ENCODE measurements at regions not wholly inside any gene's neighbourhood (a gene's known extent, or its start where the extent isn't known, plus 50 kb on each side); places are given as distances from the start of the nearest gene placed in this dataset.

- no peak overlapping the region for H3K4me3 Mint-ChIP-seq
- ATAC-seq, result no peak
- no peak for DNase-seq
- peaks cover 34% of the 10 kb centered on the region for H3K27me3 Mint-ChIP-seq
- CTCF ChIA-PET, result interaction anchor here (1.1 kb wide), 1 partner anchor 13 kb away, joined by 3 read pairs; no protein-coding TSS in a partner anchor
- H3K9me3 Mint-ChIP-seq (ENCODE audit: low read depth), result peaks cover under 1% of the 10 kb centered on the region
- H3K4me1 Mint-ChIP-seq, result peaks cover 8% of the 10 kb centered on the region
- no peaks in the 10 kb centered on the region for H3K36me3 Mint-ChIP-seq
- no peak overlapping the region for H3K27ac Mint-ChIP-seq
Measured at GRCh38 chr9:88235615-88236014, 97.3 kb upstream of the SPATA31C2 start.

GRCh38 chr9:88234114-88234513 lies 95.8 kb upstream of the SPATA31C2 start:
- Mint-ChIP-seq H3K36me3 (no peaks in the 10 kb centered on the region), H3K27me3 (peaks cover 44% of the 10 kb centered on the region), H3K4me3 (no peak overlapping the region), H3K9me3 (ENCODE audit: low read depth) (peaks cover 2% of the 10 kb centered on the region), H3K27ac (no peak overlapping the region), H3K4me1 (peaks cover 8% of the 10 kb centered on the region)
- DNase-seq, result no peak
- CTCF ChIA-PET, result no interaction called here
- no peak for ATAC-seq

- CTCF ChIA-PET, result no interaction called here
- Mint-ChIP-seq H3K4me1 (peaks cover 5% of the 10 kb centered on the region), H3K27me3 (peaks cover 45% of the 10 kb centered on the region), H3K9me3 (ENCODE audit: low read depth) (peaks cover 2% of the 10 kb centered on the region), H3K4me3 (no peak overlapping the region), H3K27ac (no peak overlapping the region), H3K36me3 (no peaks in the 10 kb centered on the region)
- ATAC-seq, result no peak
- DNase-seq, result no peak
Measured at GRCh38 chr9:88233091-88233490, 94.8 kb upstream of the SPATA31C2 start.

GRCh38 chr9:88230612-88231011 lies 92.3 kb upstream of the SPATA31C2 start:
- Mint-ChIP-seq H3K9me3 (ENCODE audit: low read depth) (peaks cover 2% of the 10 kb centered on the region), H3K27ac (no peak overlapping the region), H3K27me3 (peaks cover 41% of the 10 kb centered on the region), H3K36me3 (no peaks in the 10 kb centered on the region), H3K4me3 (no peak overlapping the region), H3K4me1 (no peaks in the 10 kb centered on the region)
- ATAC-seq (no peak), DNase-seq (no peak)
- CTCF ChIA-PET, result no interaction called here

- H3K4me1 Mint-ChIP-seq, result no peaks in the 10 kb centered on the region
- DNase-seq (no peak), ATAC-seq (no peak)
- no peak overlapping the region for H3K27ac Mint-ChIP-seq
- no peak overlapping the region for H3K4me3 Mint-ChIP-seq
- no peaks in the 10 kb centered on the region for H3K36me3 Mint-ChIP-seq
- peaks cover 2% of the 10 kb centered on the region for H3K9me3 Mint-ChIP-seq (ENCODE audit: low read depth)
- peaks cover 36% of the 10 kb centered on the region for H3K27me3 Mint-ChIP-seq
- CTCF ChIA-PET, result no interaction called here
Measured at GRCh38 chr9:88229434-88229833, 91.2 kb upstream of the SPATA31C2 start.

GRCh38 chr9:88224938-88225337 lies 86.7 kb upstream of the SPATA31C2 start:
- no peaks in the 10 kb centered on the region for H3K36me3 Mint-ChIP-seq
- H3K4me3 Mint-ChIP-seq, result no peak overlapping the region
- no peaks in the 10 kb centered on the region for H3K4me1 Mint-ChIP-seq
- peaks cover 12% of the 10 kb centered on the region for H3K27me3 Mint-ChIP-seq
- no peak for ATAC-seq
- H3K27ac Mint-ChIP-seq, result no peak overlapping the region
- no peaks in the 10 kb centered on the region for H3K9me3 Mint-ChIP-seq (ENCODE audit: low read depth)
- CTCF ChIA-PET, result interaction anchor here (0.9 kb wide), 1 partner anchor 10 kb away, joined by 3 read pairs; no protein-coding TSS in a partner anchor
- no peak for DNase-seq

- Mint-ChIP-seq H3K27ac (no peak overlapping the region), H3K36me3 (no peaks in the 10 kb centered on the region), H3K9me3 (ENCODE audit: low read depth) (no peaks in the 10 kb centered on the region), H3K27me3 (peaks cover 7% of the 10 kb centered on the region), H3K4me1 (no peaks in the 10 kb centered on the region), H3K4me3 (no peak overlapping the region)
- DNase-seq (no peak), ATAC-seq (no peak)
- CTCF ChIA-PET, result no interaction called here
Measured at GRCh38 chr9:88221105-88221504, 82.8 kb upstream of the SPATA31C2 start.

- no peak overlapping the region for H3K27ac Mint-ChIP-seq
- CTCF ChIA-PET, result no interaction called here
- ATAC-seq (no peak), DNase-seq (no peak)
- no peaks in the 10 kb centered on the region for H3K4me1 Mint-ChIP-seq
- H3K27me3 Mint-ChIP-seq, result peaks cover 8% of the 10 kb centered on the region
- no peaks in the 10 kb centered on the region for H3K36me3 Mint-ChIP-seq
- no peaks in the 10 kb centered on the region for H3K9me3 Mint-ChIP-seq (ENCODE audit: low read depth)
- H3K4me3 Mint-ChIP-seq, result no peak overlapping the region
Measured at GRCh38 chr9:88220652-88221051, 82.4 kb upstream of the SPATA31C2 start.

- no peaks in the 10 kb centered on the region for H3K36me3 Mint-ChIP-seq
- H3K27ac Mint-ChIP-seq, result no peak overlapping the region
- no peaks in the 10 kb centered on the region for H3K4me1 Mint-ChIP-seq
- ATAC-seq, result no peak
- no peak for DNase-seq
- CTCF ChIA-PET, result no interaction called here
- H3K27me3 Mint-ChIP-seq, result peaks cover 11% of the 10 kb centered on the region
- H3K4me3 Mint-ChIP-seq, result no peak overlapping the region
- no peaks in the 10 kb centered on the region for H3K9me3 Mint-ChIP-seq (ENCODE audit: low read depth)
Measured at GRCh38 chr9:88219601-88220000, 81.3 kb upstream of the SPATA31C2 start.

- DNase-seq, result no peak
- H3K4me1 Mint-ChIP-seq, result no peaks in the 10 kb centered on the region
- no peak overlapping the region for H3K27ac Mint-ChIP-seq
- no peaks in the 10 kb centered on the region for H3K36me3 Mint-ChIP-seq
- no peaks in the 10 kb centered on the region for H3K9me3 Mint-ChIP-seq (ENCODE audit: low read depth)
- CTCF ChIA-PET, result no interaction called here
- no peak overlapping the region for H3K4me3 Mint-ChIP-seq
- peaks cover 15% of the 10 kb centered on the region for H3K27me3 Mint-ChIP-seq
- no peak for ATAC-seq
Measured at GRCh38 chr9:88218726-88219125, 80.5 kb upstream of the SPATA31C2 start.

- ATAC-seq, result no peak
- Mint-ChIP-seq H3K36me3 (no peaks in the 10 kb centered on the region), H3K27me3 (peaks cover 28% of the 10 kb centered on the region), H3K27ac (no peak overlapping the region), H3K4me1 (no peaks in the 10 kb centered on the region), H3K9me3 (ENCODE audit: low read depth) (peaks cover 2% of the 10 kb centered on the region), H3K4me3 (no peak overlapping the region)
- CTCF ChIA-PET, result no interaction called here
- no peak for DNase-seq
Measured at GRCh38 chr9:88216126-88216995, 78.1 kb upstream of the SPATA31C2 start.

GRCh38 chr9:88215196-88216125 lies 77.2 kb upstream of the SPATA31C2 start:
- no peak for DNase-seq
- Mint-ChIP-seq H3K27me3 (peaks cover 28% of the 10 kb centered on the region), H3K4me3 (no peak overlapping the region), H3K9me3 (ENCODE audit: low read depth) (peaks cover 2% of the 10 kb centered on the region), H3K27ac (no peak overlapping the region), H3K4me1 (no peaks in the 10 kb centered on the region), H3K36me3 (no peaks in the 10 kb centered on the region)
- ATAC-seq, result no peak
- CTCF ChIA-PET, result no interaction called here

- Mint-ChIP-seq H3K27ac (no peak overlapping the region), H3K36me3 (no peaks in the 10 kb centered on the region), H3K27me3 (peaks cover 23% of the 10 kb centered on the region), H3K9me3 (ENCODE audit: low read depth) (no peaks in the 10 kb centered on the region), H3K4me1 (no peaks in the 10 kb centered on the region), H3K4me3 (no peak overlapping the region)
- DNase-seq, result no peak
- CTCF ChIA-PET, result no interaction called here
- no peak for ATAC-seq
Measured at GRCh38 chr9:88202321-88202720, 64.0 kb upstream of the SPATA31C2 start.

- Mint-ChIP-seq H3K9me3 (ENCODE audit: low read depth) (no peaks in the 10 kb centered on the region), H3K27me3 (peaks cover 37% of the 10 kb centered on the region), H3K4me3 (no peak overlapping the region), H3K27ac (no peak overlapping the region), H3K4me1 (no peaks in the 10 kb centered on the region), H3K36me3 (no peaks in the 10 kb centered on the region)
- CTCF ChIA-PET, result no interaction called here
- no peak for ATAC-seq
- no peak for DNase-seq
Measured at GRCh38 chr9:88198341-88198807, 60.1 kb upstream of the SPATA31C2 start.

Measured in activated CD8-positive, alpha-beta memory T cell treated with anti-CD3 and anti-CD28 coated beads, Interleukin-2, amount 10 ng/mL, durations not matched to agents 7 days and 5 days (primary cell).